ENCODE measurements at regions not wholly inside any gene's neighbourhood (a gene's known extent, or its start where the extent isn't known, plus 50 kb on each side); places are given as distances from the start of the nearest gene placed in this dataset.

GRCh38 chr13:60887711-60888110, 490.7 kb downstream of the TDRD3 start:
- TF ChIP-seq POLR2A (IDR thresholded peaks at IDR 0.05) (no peak), CTCF (IDR thresholded peaks at IDR 0.05 in 4 of 5, conservative IDR thresholded peaks at IDR 0.05 in 1 of 5) (no peak)

Data from gastrocnemius medialis (tissue), 4 donors.